ENCODE measurements at regions not wholly inside any gene's neighbourhood (a gene's known extent, or its start where the extent isn't known, plus 50 kb on each side); places are given as distances from the start of the nearest gene placed in this dataset.

DNA sequence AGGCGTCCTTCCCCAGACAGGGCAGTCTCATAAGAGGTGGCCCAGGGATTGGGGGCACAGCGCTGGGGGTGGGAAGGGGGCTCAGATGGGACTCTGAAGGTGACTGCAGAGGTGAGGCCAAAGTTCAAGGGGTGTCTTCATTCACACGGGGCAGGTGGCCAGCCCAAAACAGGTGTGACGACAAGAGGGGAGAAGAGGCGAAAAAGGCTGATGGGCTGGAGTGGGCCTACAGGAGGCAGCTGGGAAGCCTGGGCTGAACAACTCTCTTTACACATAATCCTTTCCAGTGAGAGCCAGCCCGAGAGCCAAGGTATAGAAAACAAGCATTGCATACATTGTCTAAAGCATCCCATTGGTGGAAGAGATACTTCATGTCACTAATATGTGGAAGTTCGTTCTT, 130.9 kb upstream of the ASB18 start:
- TF ChIP-seq SMC3 (conservative IDR thresholded peaks at IDR 0.05; ENCODE audit: poor library complexity), result no peak
- TF ChIP-seq RAD21 (conservative IDR thresholded peaks at IDR 0.05), result no peak
- TF ChIP-seq CTCF (IDR thresholded peaks at IDR 0.05; ENCODE audit: poor library complexity, severe bottlenecking), result no peak
- TF ChIP-seq EP300 (conservative IDR thresholded peaks at IDR 0.05; ENCODE audit: poor library complexity, severe bottlenecking), result no peak
- TF ChIP-seq MXI1 (conservative IDR thresholded peaks at IDR 0.05; ENCODE audit: poor library complexity, severe bottlenecking), result no peak
- no peak for TF ChIP-seq TAF1 (IDR thresholded peaks at IDR 0.05; ENCODE audit: low read depth)
- no peak for TF ChIP-seq REST (IDR thresholded peaks at IDR 0.05; ENCODE audit: borderline replicate concordance)
- TF ChIP-seq POLR2AphosphoS5 (IDR thresholded peaks at IDR 0.05), result no peak
- no peak for TF ChIP-seq EZH2 (IDR thresholded peaks at IDR 0.05; ENCODE audit: borderline replicate concordance, insufficient read depth, low read length, poor library complexity, severe bottlenecking)
- Histone ChIP-seq H3K27me3 (ENCODE audit: insufficient read depth, low read depth, low read length) (no peaks in the 10 kb centered on the region), H3K9me2 (ENCODE audit: insufficient read depth, low read length) (no peaks in the 10 kb centered on the region), H3K4me2 (ENCODE audit: low read length) (no peak overlapping the region), H3K9me3 (ENCODE audit: low read length) (peaks cover 5% of the 10 kb centered on the region), H3F3A (ENCODE audit: insufficient read depth, low read length, poor library complexity, severe bottlenecking) (no peaks in the 10 kb centered on the region), H2AFZ (ENCODE audit: low read depth, low read length) (no peak overlapping the region), H3K27ac (ENCODE audit: low read length) (no peak overlapping the region), H4K20me1 (ENCODE audit: insufficient read depth) (no peaks in the 10 kb centered on the region), H3K9ac (ENCODE audit: low read length) (no peak overlapping the region), H3K79me2 (replicated peaks; ENCODE audit: insufficient read depth, low read length) (no peaks in the 10 kb centered on the region), H3K4me3 (ENCODE audit: low read length) (no peak overlapping the region), H3K36me3 (ENCODE audit: insufficient read depth, low read length) (no peaks in the 10 kb centered on the region)

GRCh38 chr2:236396818-236397350, 132.7 kb upstream of the ASB18 start:
- no peak overlapping the region for H2AFZ ChIP-seq (ENCODE audit: low read depth, low read length)
- no peaks in the 10 kb centered on the region for H4K20me1 ChIP-seq (ENCODE audit: insufficient read depth)
- TF ChIP-seq POLR2AphosphoS5 (IDR thresholded peaks at IDR 0.05), result no peak
- no peak for TF ChIP-seq TAF1 (IDR thresholded peaks at IDR 0.05; ENCODE audit: low read depth)
- no peak for TF ChIP-seq SMC3 (conservative IDR thresholded peaks at IDR 0.05; ENCODE audit: poor library complexity)
- TF ChIP-seq EP300 (conservative IDR thresholded peaks at IDR 0.05; ENCODE audit: poor library complexity, severe bottlenecking), result no peak
- no peak for TF ChIP-seq CTCF (IDR thresholded peaks at IDR 0.05; ENCODE audit: poor library complexity, severe bottlenecking)
- TF ChIP-seq RAD21 (conservative IDR thresholded peaks at IDR 0.05), result no peak
- TF ChIP-seq REST (IDR thresholded peaks at IDR 0.05; ENCODE audit: borderline replicate concordance), result no peak
- H3K9me2 ChIP-seq (ENCODE audit: insufficient read depth, low read length), result no peaks in the 10 kb centered on the region
- no peaks in the 10 kb centered on the region for H3K79me2 ChIP-seq (replicated peaks; ENCODE audit: insufficient read depth, low read length)
- H3K4me2 ChIP-seq (ENCODE audit: low read length), result no peak overlapping the region
- H3K27ac ChIP-seq (ENCODE audit: low read length), result no peak overlapping the region
- H3F3A ChIP-seq (ENCODE audit: insufficient read depth, low read length, poor library complexity, severe bottlenecking), result no peaks in the 10 kb centered on the region
- no peaks in the 10 kb centered on the region for H3K9me3 ChIP-seq (ENCODE audit: low read length)
- no peak overlapping the region for H3K4me3 ChIP-seq (ENCODE audit: low read length)
- no peaks in the 10 kb centered on the region for H3K36me3 ChIP-seq (ENCODE audit: insufficient read depth, low read length)
- no peaks in the 10 kb centered on the region for H3K27me3 ChIP-seq (ENCODE audit: insufficient read depth, low read depth, low read length)
- H3K9ac ChIP-seq (ENCODE audit: low read length), result no peak overlapping the region

All from neural cell (in vitro differentiated cells).